IPS DF 6.9 (cell line): ENCODE measurements at regions not wholly inside any gene's neighbourhood (a gene's known extent, or its start where the extent isn't known, plus 50 kb on each side); places are given as distances from the start of the nearest gene placed in this dataset.

Experiments
- DNase-seq: peaks from one replicate; pipeline ENCODE4 v3.0.0-alpha.2; 2013; ENCODE audit warnings: low read depth, low spot score
- H3K27ac ChIP-seq: one replicate; pipeline ENCODE4 v1.5.1; 2013; ENCODE audit warnings: low read length, control low read depth
- H3K27me3 ChIP-seq: 2 replicates; pipeline ENCODE4 v1.6.1; 2013; ENCODE audit warnings: mild to moderate bottlenecking, low read length; ENCODE audit not compliant: control insufficient read depth, insufficient read depth
- H3K36me3 ChIP-seq: 2 replicates; pipeline ENCODE4 v1.6.1; 2013; ENCODE audit warnings: low read length; ENCODE audit not compliant: control insufficient read depth, insufficient read depth
- H3K4me1 ChIP-seq: 2 replicates; pipeline ENCODE4 v1.6.1; 2013; ENCODE audit warnings: low read length; ENCODE audit not compliant: control insufficient read depth, insufficient read depth
- H3K4me3 ChIP-seq: 2 replicates; pipeline ENCODE4 v1.5.1; 2013; ENCODE audit warnings: mild to moderate bottlenecking, low read length
- H3K9me3 ChIP-seq: 2 replicates; pipeline ENCODE4 v1.6.1; 2013; ENCODE audit warnings: low read length, inconsistent platforms; ENCODE audit not compliant: control insufficient read depth, insufficient read depth
- WGBS: extraction: QIAGEN DNeasy Blood & Tissue Kit; methylation state at CpG from one replicate; pipeline ENCODE4 v1.1.7; 2013; ENCODE audit warnings: mixed read lengths, missing lambda C conversion rate; ENCODE audit not compliant: insufficient read length, insufficient coverage; 5-methylcytosine and 5-hydroxymethylcytosine counted together

- no peak for DNase-seq
- Histone ChIP-seq H3K27me3 (no peaks in the 10 kb centered on the region), H3K4me1 (no peaks in the 10 kb centered on the region; the same call in 1 of the 2 replicates), H3K4me3 (no peak overlapping the region), H3K27ac (no peak overlapping the region), H3K9me3 (no peaks in the 10 kb centered on the region), H3K36me3 (no peaks in the 10 kb centered on the region)
- WGBS = no CpG with 5 or more reads among the region's 10 CpGs
Observed at GRCh38 chr18:6644836-6645627, 84.5 kb upstream of the ARHGAP28 start.

- Histone ChIP-seq H3K36me3 (no peaks in the 10 kb centered on the region), H3K9me3 (no peaks in the 10 kb centered on the region), H3K27ac (no peak overlapping the region), H3K4me3 (no peak overlapping the region), H3K27me3 (no peaks in the 10 kb centered on the region), H3K4me1 (no peaks in the 10 kb centered on the region; the same call in 1 of the 2 replicates)
- DNase-seq = no peak
- WGBS = no CpG with 5 or more reads among the region's 5 CpGs
Observed at GRCh38 chr18:6646801-6647200, 82.7 kb upstream of the ARHGAP28 start.

- Histone ChIP-seq H3K36me3 (no peaks in the 10 kb centered on the region), H3K4me3 (no peak overlapping the region), H3K4me1 (no peaks in the 10 kb centered on the region; the same call in 1 of the 2 replicates), H3K9me3 (no peaks in the 10 kb centered on the region), H3K27me3 (no peaks in the 10 kb centered on the region), H3K27ac (no peak overlapping the region)
- no CpG with 5 or more reads among the region's 1 CpG for WGBS
- no peak for DNase-seq
Observed at GRCh38 chr18:6648581-6648980, 80.9 kb upstream of the ARHGAP28 start.

- H3K27ac ChIP-seq = no peak overlapping the region
- WGBS = no CpG with 5 or more reads among the region's 3 CpGs
- no peaks in the 10 kb centered on the region for H3K9me3 ChIP-seq
- H3K27me3 ChIP-seq = no peaks in the 10 kb centered on the region
- H3K36me3 ChIP-seq = no peaks in the 10 kb centered on the region
- DNase-seq = no peak
- H3K4me3 ChIP-seq = no peak overlapping the region
- no peaks in the 10 kb centered on the region; the same call in 1 of the 2 replicates for H3K4me1 ChIP-seq
Observed at GRCh38 chr18:6649421-6650126, 79.9 kb upstream of the ARHGAP28 start.

- no peaks in the 10 kb centered on the region for H3K9me3 ChIP-seq
Observed at GRCh38 chr18:6650127-6650507, 79.4 kb upstream of the ARHGAP28 start.

GRCh38 chr18:6650747-6651146 is 78.8 kb upstream of the ARHGAP28 start:
- Histone ChIP-seq H3K9me3 (no peaks in the 10 kb centered on the region), H3K4me1 (no peaks in the 10 kb centered on the region), H3K27me3 (no peaks in the 10 kb centered on the region), H3K4me3 (no peak overlapping the region), H3K36me3 (no peaks in the 10 kb centered on the region), H3K27ac (no peak overlapping the region)
- DNase-seq = no peak
- WGBS = no CpG with 5 or more reads among the region's 6 CpGs

More at GRCh38 chr18:6650127-6650507, 79.4 kb upstream of the ARHGAP28 start:
- no peak for DNase-seq
- no peak overlapping the region for H3K27ac ChIP-seq
- no peaks in the 10 kb centered on the region; the same call in 1 of the 2 replicates for H3K4me1 ChIP-seq
- no peaks in the 10 kb centered on the region for H3K36me3 ChIP-seq
- H3K27me3 ChIP-seq = no peaks in the 10 kb centered on the region
- no peak overlapping the region for H3K4me3 ChIP-seq
- no CpG with 5 or more reads among the region's 3 CpGs for WGBS

GRCh38 chr18:6652098-6652497 is 77.4 kb upstream of the ARHGAP28 start:
- Histone ChIP-seq H3K4me3 (no peak overlapping the region), H3K9me3 (no peaks in the 10 kb centered on the region)

GRCh38 chr18:6653880-6654279 is 75.6 kb upstream of the ARHGAP28 start:
- no peaks in the 10 kb centered on the region for H3K4me1 ChIP-seq
- no peak overlapping the region for H3K27ac ChIP-seq
- H3K36me3 ChIP-seq = no peaks in the 10 kb centered on the region
- no CpG with 5 or more reads among the region's 2 CpGs for WGBS
- no peak overlapping the region for H3K4me3 ChIP-seq
- no peak for DNase-seq
- no peaks in the 10 kb centered on the region for H3K27me3 ChIP-seq
- no peaks in the 10 kb centered on the region for H3K9me3 ChIP-seq

More at GRCh38 chr18:6652098-6652497, 77.4 kb upstream of the ARHGAP28 start:
- Histone ChIP-seq H3K27me3 (no peaks in the 10 kb centered on the region), H3K27ac (no peak overlapping the region), H3K36me3 (no peaks in the 10 kb centered on the region), H3K4me1 (no peaks in the 10 kb centered on the region)
- no peak for DNase-seq

GRCh38 chr18:6659963-6660725 is 69.4 kb upstream of the ARHGAP28 start:
- Histone ChIP-seq H3K27ac (no peak overlapping the region), H3K4me1 (0 out of 2 replicates have a peak, but pooled peaks cover 1% of the 10 kb centered on the region), H3K9me3 (no peaks in the 10 kb centered on the region), H3K27me3 (no peaks in the 10 kb centered on the region), H3K4me3 (no peak overlapping the region), H3K36me3 (no peaks in the 10 kb centered on the region)
- no CpG with 5 or more reads among the region's 7 CpGs for WGBS
- no peak for DNase-seq

- Histone ChIP-seq H3K9me3 (no peaks in the 10 kb centered on the region), H3K27me3 (no peaks in the 10 kb centered on the region), H3K36me3 (no peaks in the 10 kb centered on the region), H3K4me1 (0 out of 2 replicates have a peak, but pooled peaks cover 1% of the 10 kb centered on the region), H3K4me3 (no peak overlapping the region), H3K27ac (no peak overlapping the region)
- no peak for DNase-seq
- WGBS = no CpG with 5 or more reads among the region's 4 CpGs
Observed at GRCh38 chr18:6661692-6662415, 67.7 kb upstream of the ARHGAP28 start.
